ENCODE measurements at regions not wholly inside any gene's neighbourhood (a gene's known extent, or its start where the extent isn't known, plus 50 kb on each side); places are given as distances from the start of the nearest gene placed in this dataset.

- no peak for FAIRE-seq
- no peak overlapping the region for H3K27ac ChIP-seq (ENCODE audit: low read depth in 1 of 3, low read length in 2 of 3)
- no peaks in the 10 kb centered on the region for H3K4me1 ChIP-seq (ENCODE audit: control insufficient read depth in 3 of 3, insufficient read depth in 2 of 3, low read depth in 1 of 3, low read length in 2 of 3)
- H3K36me3 ChIP-seq (ENCODE audit: control insufficient read depth in 3 of 3, insufficient read depth in 2 of 3, low read depth in 1 of 3, low read length in 3 of 3), result no peaks in the 10 kb centered on the region
- H3K4me3 ChIP-seq (ENCODE audit: low read depth in 1 of 3, low read length in 3 of 3), result no peak overlapping the region
- H3K27me3 ChIP-seq (ENCODE audit: control insufficient read depth in 3 of 3, insufficient read depth in 3 of 3, low read length in 3 of 3), result no peaks in the 10 kb centered on the region
- no peaks in the 10 kb centered on the region for H3K9me3 ChIP-seq (ENCODE audit: control insufficient read depth in 2 of 2, insufficient read depth in 1 of 2, low read depth in 1 of 2, low read length in 1 of 2)
- DNase-seq, result no peak
Measured at GRCh38 chr6:77403424-77403823, 59.9 kb downstream of the HTR1B start.

GRCh38 chr6:77401231-77401630 lies 62.1 kb downstream of the HTR1B start:
- Histone ChIP-seq H3K27me3 (ENCODE audit: control insufficient read depth in 3 of 3, insufficient read depth in 3 of 3, low read length in 3 of 3) (no peaks in the 10 kb centered on the region), H3K9me3 (ENCODE audit: control insufficient read depth in 2 of 2, insufficient read depth in 1 of 2, low read depth in 1 of 2, low read length in 1 of 2) (no peaks in the 10 kb centered on the region), H3K4me3 (ENCODE audit: low read depth in 1 of 3, low read length in 3 of 3) (no peak overlapping the region), H3K27ac (ENCODE audit: low read depth in 1 of 3, low read length in 2 of 3) (no peak overlapping the region), H3K36me3 (ENCODE audit: control insufficient read depth in 3 of 3, insufficient read depth in 2 of 3, low read depth in 1 of 3, low read length in 3 of 3) (no peaks in the 10 kb centered on the region), H3K4me1 (ENCODE audit: control insufficient read depth in 3 of 3, insufficient read depth in 2 of 3, low read depth in 1 of 3, low read length in 2 of 3) (no peaks in the 10 kb centered on the region)
- no peak for FAIRE-seq
- WGBS, 3 donors, result 71 to 72% (median 72%) methylated on average over 2 of the region's 2 CpGs
- DNase-seq, result no peak

- Histone ChIP-seq H3K9me3 (ENCODE audit: control insufficient read depth in 2 of 2, insufficient read depth in 1 of 2, low read depth in 1 of 2, low read length in 1 of 2) (no peaks in the 10 kb centered on the region), H3K27ac (ENCODE audit: low read depth in 1 of 3, low read length in 2 of 3) (no peak overlapping the region), H3K4me3 (ENCODE audit: low read depth in 1 of 3, low read length in 3 of 3) (no peak overlapping the region), H3K36me3 (ENCODE audit: control insufficient read depth in 3 of 3, insufficient read depth in 2 of 3, low read depth in 1 of 3, low read length in 3 of 3) (no peaks in the 10 kb centered on the region), H3K4me1 (ENCODE audit: control insufficient read depth in 3 of 3, insufficient read depth in 2 of 3, low read depth in 1 of 3, low read length in 2 of 3) (no peaks in the 10 kb centered on the region), H3K27me3 (ENCODE audit: control insufficient read depth in 3 of 3, insufficient read depth in 3 of 3, low read length in 3 of 3) (no peaks in the 10 kb centered on the region)
- no peak for DNase-seq
- 33 to 51% (median 33%) methylated on average over 1 of the region's 1 CpG for WGBS, 3 donors
- FAIRE-seq, result no peak
Measured at GRCh38 chr6:77397561-77397960, 65.7 kb downstream of the HTR1B start.

GRCh38 chr6:77389402-77389801 lies 73.9 kb downstream of the HTR1B start:
- Histone ChIP-seq H3K36me3 (ENCODE audit: control insufficient read depth in 3 of 3, insufficient read depth in 2 of 3, low read depth in 1 of 3, low read length in 3 of 3) (no peaks in the 10 kb centered on the region), H3K4me1 (ENCODE audit: control insufficient read depth in 3 of 3, insufficient read depth in 2 of 3, low read depth in 1 of 3, low read length in 2 of 3) (no peaks in the 10 kb centered on the region), H3K4me3 (ENCODE audit: low read depth in 1 of 3, low read length in 3 of 3) (no peak overlapping the region), H3K27ac (ENCODE audit: low read depth in 1 of 3, low read length in 2 of 3) (no peak overlapping the region), H3K9me3 (ENCODE audit: control insufficient read depth in 2 of 2, insufficient read depth in 1 of 2, low read depth in 1 of 2, low read length in 1 of 2) (no peaks in the 10 kb centered on the region), H3K27me3 (ENCODE audit: control insufficient read depth in 3 of 3, insufficient read depth in 3 of 3, low read length in 3 of 3) (no peaks in the 10 kb centered on the region)
- FAIRE-seq, result no peak
- DNase-seq, result no peak

- Histone ChIP-seq H3K36me3 (ENCODE audit: control insufficient read depth in 3 of 3, insufficient read depth in 2 of 3, low read depth in 1 of 3, low read length in 3 of 3) (no peaks in the 10 kb centered on the region), H3K27ac (ENCODE audit: low read depth in 1 of 3, low read length in 2 of 3) (no peak overlapping the region), H3K9me3 (ENCODE audit: control insufficient read depth in 2 of 2, insufficient read depth in 1 of 2, low read depth in 1 of 2, low read length in 1 of 2) (no peaks in the 10 kb centered on the region), H3K4me1 (ENCODE audit: control insufficient read depth in 3 of 3, insufficient read depth in 2 of 3, low read depth in 1 of 3, low read length in 2 of 3) (no peaks in the 10 kb centered on the region), H3K4me3 (ENCODE audit: low read depth in 1 of 3, low read length in 3 of 3) (no peak overlapping the region), H3K27me3 (ENCODE audit: control insufficient read depth in 3 of 3, insufficient read depth in 3 of 3, low read length in 3 of 3) (no peaks in the 10 kb centered on the region)
- FAIRE-seq (no peak), DNase-seq (no peak)
- 42 to 65% (median 60%) methylated on average over 2 of the region's 2 CpGs for WGBS, 3 donors
Measured at GRCh38 chr6:77383026-77383425, 80.3 kb downstream of the HTR1B start.

GRCh38 chr6:77373955-77374354 lies 89.3 kb downstream of the HTR1B start:
- Histone ChIP-seq H3K36me3 (ENCODE audit: control insufficient read depth in 3 of 3, insufficient read depth in 2 of 3, low read depth in 1 of 3, low read length in 3 of 3) (no peaks in the 10 kb centered on the region), H3K9me3 (ENCODE audit: control insufficient read depth in 2 of 2, insufficient read depth in 1 of 2, low read depth in 1 of 2, low read length in 1 of 2) (no peaks in the 10 kb centered on the region), H3K27ac (ENCODE audit: low read depth in 1 of 3, low read length in 2 of 3) (no peak overlapping the region), H3K27me3 (ENCODE audit: control insufficient read depth in 3 of 3, insufficient read depth in 3 of 3, low read length in 3 of 3) (no peaks in the 10 kb centered on the region), H3K4me3 (ENCODE audit: low read depth in 1 of 3, low read length in 3 of 3) (no peak overlapping the region), H3K4me1 (ENCODE audit: control insufficient read depth in 3 of 3, insufficient read depth in 2 of 3, low read depth in 1 of 3, low read length in 2 of 3) (peaks cover 0 to 1% (median 0%) of the 10 kb centered on the region in 3 donors)
- 10 to 36% (median 15%) methylated on average over 3 of the region's 3 CpGs for WGBS, 3 donors
- FAIRE-seq (no peak), DNase-seq (peak in 1 of 2 donors; percentile 46)

GRCh38 chr6:77371748-77372147 lies 91.5 kb downstream of the HTR1B start:
- WGBS, 3 donors, result 53 to 67% (median 54%) methylated on average over 5 of the region's 5 CpGs
- no peak overlapping the region for H3K4me3 ChIP-seq (ENCODE audit: low read depth in 1 of 3, low read length in 3 of 3)
- no peak for FAIRE-seq
- H3K27ac ChIP-seq (ENCODE audit: low read depth in 1 of 3, low read length in 2 of 3), result no peak overlapping the region
- no peaks in the 10 kb centered on the region for H3K36me3 ChIP-seq (ENCODE audit: control insufficient read depth in 3 of 3, insufficient read depth in 2 of 3, low read depth in 1 of 3, low read length in 3 of 3)
- no peaks in the 10 kb centered on the region for H3K27me3 ChIP-seq (ENCODE audit: control insufficient read depth in 3 of 3, insufficient read depth in 3 of 3, low read length in 3 of 3)
- no peaks in the 10 kb centered on the region for H3K9me3 ChIP-seq (ENCODE audit: control insufficient read depth in 2 of 2, insufficient read depth in 1 of 2, low read depth in 1 of 2, low read length in 1 of 2)
- peaks cover 0 to 1% (median 0%) of the 10 kb centered on the region in 3 donors for H3K4me1 ChIP-seq (ENCODE audit: control insufficient read depth in 3 of 3, insufficient read depth in 2 of 3, low read depth in 1 of 3, low read length in 2 of 3)
- DNase-seq, result no peak

GRCh38 chr6:77368660-77369313 lies 94.5 kb downstream of the HTR1B start:
- Histone ChIP-seq H3K27ac (ENCODE audit: low read depth in 1 of 3, low read length in 2 of 3) (no peak overlapping the region), H3K4me3 (ENCODE audit: low read depth in 1 of 3, low read length in 3 of 3) (peak overlapping the region in 2 of 3 donors; percentile 20 to 31), H3K27me3 (ENCODE audit: control insufficient read depth in 3 of 3, insufficient read depth in 3 of 3, low read length in 3 of 3) (no peaks in the 10 kb centered on the region), H3K4me1 (ENCODE audit: control insufficient read depth in 3 of 3, insufficient read depth in 2 of 3, low read depth in 1 of 3, low read length in 2 of 3) (peaks cover 0 to 1% (median 0%) of the 10 kb centered on the region in 3 donors), H3K36me3 (ENCODE audit: control insufficient read depth in 3 of 3, insufficient read depth in 2 of 3, low read depth in 1 of 3, low read length in 3 of 3) (no peaks in the 10 kb centered on the region), H3K9me3 (ENCODE audit: control insufficient read depth in 2 of 2, insufficient read depth in 1 of 2, low read depth in 1 of 2, low read length in 1 of 2) (no peaks in the 10 kb centered on the region)
- no peak for FAIRE-seq
- DNase-seq, result peak; percentile 33 to 36
- WGBS, 3 donors, result 36 to 50% (median 46%) methylated on average over 20 of the region's 20 CpGs

GRCh38 chr6:77366798-77367197 lies 96.5 kb downstream of the HTR1B start:
- H3K27me3 ChIP-seq (ENCODE audit: control insufficient read depth in 3 of 3, insufficient read depth in 3 of 3, low read length in 3 of 3), result no peaks in the 10 kb centered on the region
- H3K4me3 ChIP-seq (ENCODE audit: low read depth in 1 of 3, low read length in 3 of 3), result no peak overlapping the region
- 5 to 50% (median 22%) methylated on average over 2 of the region's 2 CpGs for WGBS, 3 donors
- DNase-seq, result peak; percentile 4 to 67
- peaks cover 0 to 7% of the 10 kb centered on the region in 2 donors for H3K9me3 ChIP-seq (ENCODE audit: control insufficient read depth in 2 of 2, insufficient read depth in 1 of 2, low read depth in 1 of 2, low read length in 1 of 2)
- no peaks in the 10 kb centered on the region for H3K4me1 ChIP-seq (ENCODE audit: control insufficient read depth in 3 of 3, insufficient read depth in 2 of 3, low read depth in 1 of 3, low read length in 2 of 3)
- no peak overlapping the region for H3K27ac ChIP-seq (ENCODE audit: low read depth in 1 of 3, low read length in 2 of 3)
- H3K36me3 ChIP-seq (ENCODE audit: control insufficient read depth in 3 of 3, insufficient read depth in 2 of 3, low read depth in 1 of 3, low read length in 3 of 3), result no peaks in the 10 kb centered on the region
- no peak for FAIRE-seq
